ENCODE measurements at regions not wholly inside any gene's neighbourhood (a gene's known extent, or its start where the extent isn't known, plus 50 kb on each side); places are given as distances from the start of the nearest gene placed in this dataset.
A peak's percentile ranks its signal among the peaks of the same experiment; 100 is the strongest.

- no peaks in the 10 kb centered on the region for H3K27me3 ChIP-seq
- no peak overlapping the region for H3K4me3 ChIP-seq
- peak overlapping the region in 1 of 5 donors; percentile 12 for H3K27ac ChIP-seq
- no peaks in the 10 kb centered on the region for H3K36me3 ChIP-seq
- TF ChIP-seq POLR2A (IDR thresholded peaks at IDR 0.05): no peak
- TF ChIP-seq EP300 (IDR thresholded peaks at IDR 0.05): no peak
- peak in 1 of 3 donors; percentile 11 for TF ChIP-seq POLR2AphosphoS5 (IDR thresholded peaks at IDR 0.05)
- TF ChIP-seq CTCF (IDR thresholded peaks at IDR 0.05): no peak
- no peaks in the 10 kb centered on the region for H3K4me1 ChIP-seq
- intact Hi-C loops (cut with DNase I; ENCODE audit: low total_unique reads): no loop called here
- no peaks in the 10 kb centered on the region for H3K9me3 ChIP-seq
- DNase-seq: peak in 1 of 2 donors; percentile 16
Observed at GRCh38 chr11:92739041-92739440, 230.4 kb upstream of the MTNR1B start.

GRCh38 chr11:92739491-92739890 is 230.0 kb upstream of the MTNR1B start:
- Histone ChIP-seq H3K9me3 (no peaks in the 10 kb centered on the region), H3K27ac (no peak overlapping the region), H3K36me3 (no peaks in the 10 kb centered on the region), H3K4me3 (no peak overlapping the region), H3K4me1 (no peaks in the 10 kb centered on the region), H3K27me3 (no peaks in the 10 kb centered on the region)
- TF ChIP-seq CTCF (IDR thresholded peaks at IDR 0.05): no peak
- no peak for TF ChIP-seq POLR2AphosphoS5 (IDR thresholded peaks at IDR 0.05)
- TF ChIP-seq POLR2A (IDR thresholded peaks at IDR 0.05): no peak
- no peak for TF ChIP-seq EP300 (IDR thresholded peaks at IDR 0.05)
- 63 to 87% (median 82%) methylated on average over 2 of the region's 2 CpGs for WGBS, 5 donors
- DNase-seq: peak in 1 of 2 donors; percentile 11
- intact Hi-C loops (cut with DNase I; ENCODE audit: low total_unique reads): no loop called here

DNA sequence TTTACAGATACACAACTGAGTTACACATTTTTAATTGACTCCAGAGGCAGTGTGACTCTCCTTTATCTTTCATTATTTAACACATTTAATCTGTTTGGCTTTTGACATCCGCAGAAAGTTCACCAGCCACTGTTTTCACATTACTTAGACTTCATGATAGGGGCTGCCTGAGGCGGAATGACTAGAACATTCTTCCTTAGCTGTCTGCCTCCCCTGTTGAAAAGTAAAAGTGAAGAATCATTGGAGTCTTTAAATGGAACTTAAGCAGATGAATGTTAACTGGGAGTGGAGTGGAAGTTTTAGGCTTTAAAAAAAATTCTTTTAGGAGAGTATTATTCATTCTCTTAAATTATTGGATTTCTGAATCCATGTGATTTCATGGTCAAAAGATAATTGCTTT is 229.2 kb upstream of the MTNR1B start:
- no peaks in the 10 kb centered on the region for H3K9me3 ChIP-seq
- WGBS, 5 donors: 55 to 74% (median 66%) methylated on average over 2 of the region's 2 CpGs

DNA sequence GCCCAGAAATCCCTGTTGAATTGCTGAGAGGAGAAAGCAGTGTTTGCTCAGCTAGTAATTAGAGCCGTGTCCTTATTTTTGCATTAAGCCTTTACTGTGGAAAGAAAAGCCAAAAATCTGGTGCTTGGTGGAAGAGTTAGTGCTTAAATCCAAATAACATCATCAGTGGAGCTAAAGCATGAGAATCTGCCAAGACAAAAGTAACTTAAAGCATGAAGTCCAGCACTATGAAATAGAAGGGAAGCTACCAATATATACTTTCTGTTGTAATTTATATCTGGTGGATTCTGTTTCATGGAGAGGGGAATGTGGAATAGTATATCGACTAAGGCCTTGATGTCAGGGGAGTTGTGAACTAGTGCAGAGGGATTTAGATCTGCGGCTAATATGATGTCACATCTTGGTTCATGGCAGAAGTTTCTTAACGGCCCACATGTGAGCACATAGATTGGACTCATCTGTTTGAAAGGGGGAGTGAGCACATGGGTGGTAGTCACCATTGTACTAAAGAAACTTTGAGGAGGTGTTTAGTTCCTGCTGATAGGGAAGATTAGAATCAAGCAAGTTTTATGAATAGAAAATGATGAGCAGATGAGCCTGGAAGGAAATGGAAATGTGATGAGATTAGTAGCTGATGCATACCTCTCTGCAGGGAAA is 224.4 kb upstream of the MTNR1B start:
- Histone ChIP-seq H3K27ac (no peak overlapping the region), H3K4me1 (no peaks in the 10 kb centered on the region), H3K4me3 (no peak overlapping the region), H3K27me3 (no peaks in the 10 kb centered on the region), H3K9me3 (peaks cover 0 to 8% (median 3%) of the 10 kb centered on the region in 4 donors), H3K36me3 (no peaks in the 10 kb centered on the region)
- intact Hi-C loops (cut with DNase I; ENCODE audit: low total_unique reads): no loop called here
- WGBS, 5 donors: 80 to 87% (median 82%) methylated on average over 4 of the region's 4 CpGs
- TF ChIP-seq EP300 (IDR thresholded peaks at IDR 0.05) (no peak), CTCF (IDR thresholded peaks at IDR 0.05) (no peak), POLR2A (IDR thresholded peaks at IDR 0.05) (no peak), POLR2AphosphoS5 (IDR thresholded peaks at IDR 0.05) (no peak)
- DNase-seq: peak in 1 of 2 donors; percentile 26

More for the DNA sequence above, 229.2 kb upstream of the MTNR1B start:
- H3K27ac ChIP-seq: no peak overlapping the region
- H3K36me3 ChIP-seq: no peaks in the 10 kb centered on the region
- no peak overlapping the region for H3K4me3 ChIP-seq
- DNase-seq: no peak
- no peaks in the 10 kb centered on the region for H3K27me3 ChIP-seq
- intact Hi-C loops (cut with DNase I; ENCODE audit: low total_unique reads): no loop called here
- TF ChIP-seq POLR2AphosphoS5 (IDR thresholded peaks at IDR 0.05): no peak
- TF ChIP-seq EP300 (IDR thresholded peaks at IDR 0.05): no peak
- TF ChIP-seq CTCF (IDR thresholded peaks at IDR 0.05): no peak
- no peak for TF ChIP-seq POLR2A (IDR thresholded peaks at IDR 0.05)
- no peaks in the 10 kb centered on the region for H3K4me1 ChIP-seq

All from stomach (tissue), 8 donors.